ENCODE measurements at regions not wholly inside any gene's neighbourhood (a gene's known extent, or its start where the extent isn't known, plus 50 kb on each side); places are given as distances from the start of the nearest gene placed in this dataset.

GRCh38 chr5:36478646-36479317, 127.6 kb upstream of the SLC1A3 start:
- Histone ChIP-seq H4K20me1 (ENCODE audit: insufficient read depth, low read length) (no peaks in the 10 kb centered on the region), H3K4me1 (ENCODE audit: low read length) (no peaks in the 10 kb centered on the region), H3K27ac (ENCODE audit: low read length) (no peak overlapping the region), H3K4me2 (ENCODE audit: low read depth, low read length) (no peak overlapping the region), H3K4me3 (ENCODE audit: low read length) (no peak overlapping the region), H3F3A (ENCODE audit: insufficient read depth, low read length) (no peaks in the 10 kb centered on the region), H3K9ac (ENCODE audit: low read length) (no peak overlapping the region), H3K79me2 (ENCODE audit: low read length) (no peaks in the 10 kb centered on the region), H3K9me2 (replicated peaks; ENCODE audit: insufficient read depth, low read length) (no peaks in the 10 kb centered on the region), H3K9me3 (replicated peaks; ENCODE audit: insufficient read depth, low read length) (no peaks in the 10 kb centered on the region), H2AFZ (ENCODE audit: low read length) (no peak overlapping the region), H3K36me3 (replicated peaks; ENCODE audit: insufficient read depth, low read length) (no peaks in the 10 kb centered on the region), H3K27me3 (replicated peaks; ENCODE audit: insufficient read depth, low read length) (no peaks in the 10 kb centered on the region)
- no peak for TF ChIP-seq EZH2 (optimal IDR thresholded peaks at IDR 0.05; ENCODE audit: low read depth, low read length)
- DNase-seq, result no peak

- no peak overlapping the region for H3K4me3 ChIP-seq (ENCODE audit: low read length)
- H3K4me2 ChIP-seq (ENCODE audit: low read depth, low read length), result no peak overlapping the region
- no peaks in the 10 kb centered on the region for H3K79me2 ChIP-seq (ENCODE audit: low read length)
- no peak overlapping the region for H2AFZ ChIP-seq (ENCODE audit: low read length)
- H3K9ac ChIP-seq (ENCODE audit: low read length), result no peak overlapping the region
- H3K9me3 ChIP-seq (replicated peaks; ENCODE audit: insufficient read depth, low read length), result no peaks in the 10 kb centered on the region
- H3K36me3 ChIP-seq (replicated peaks; ENCODE audit: insufficient read depth, low read length), result no peaks in the 10 kb centered on the region
- H3K4me1 ChIP-seq (ENCODE audit: low read length), result no peaks in the 10 kb centered on the region
- no peaks in the 10 kb centered on the region for H3F3A ChIP-seq (ENCODE audit: insufficient read depth, low read length)
- no peaks in the 10 kb centered on the region for H3K27me3 ChIP-seq (replicated peaks; ENCODE audit: insufficient read depth, low read length)
- TF ChIP-seq EZH2phosphoT487 (IDR thresholded peaks at IDR 0.05; ENCODE audit: low read length) (no peak), CTCF (IDR thresholded peaks at IDR 0.05; ENCODE audit: low read length) (no peak), EZH2 (optimal IDR thresholded peaks at IDR 0.05; ENCODE audit: low read depth, low read length) (no peak)
- DNase-seq, result no peak
- no peaks in the 10 kb centered on the region for H3K9me2 ChIP-seq (replicated peaks; ENCODE audit: insufficient read depth, low read length)
- H3K27ac ChIP-seq (ENCODE audit: low read length), result no peak overlapping the region
- H4K20me1 ChIP-seq (ENCODE audit: insufficient read depth, low read length), result no peaks in the 10 kb centered on the region
Observed at GRCh38 chr5:36481454-36482120, 124.8 kb upstream of the SLC1A3 start.

GRCh38 chr5:36482812-36483211, 123.6 kb upstream of the SLC1A3 start:
- Histone ChIP-seq H2AFZ (ENCODE audit: low read length) (no peak overlapping the region), H3K9me3 (replicated peaks; ENCODE audit: insufficient read depth, low read length) (no peaks in the 10 kb centered on the region), H3K27ac (ENCODE audit: low read length) (no peak overlapping the region), H3K4me1 (ENCODE audit: low read length) (no peaks in the 10 kb centered on the region), H4K20me1 (ENCODE audit: insufficient read depth, low read length) (no peaks in the 10 kb centered on the region), H3K27me3 (replicated peaks; ENCODE audit: insufficient read depth, low read length) (no peaks in the 10 kb centered on the region), H3K36me3 (replicated peaks; ENCODE audit: insufficient read depth, low read length) (no peaks in the 10 kb centered on the region), H3F3A (ENCODE audit: insufficient read depth, low read length) (no peaks in the 10 kb centered on the region), H3K9ac (ENCODE audit: low read length) (no peak overlapping the region), H3K4me2 (ENCODE audit: low read depth, low read length) (no peak overlapping the region), H3K4me3 (ENCODE audit: low read length) (no peak overlapping the region), H3K79me2 (ENCODE audit: low read length) (no peaks in the 10 kb centered on the region), H3K9me2 (replicated peaks; ENCODE audit: insufficient read depth, low read length) (no peaks in the 10 kb centered on the region)
- no peak for TF ChIP-seq CTCF (IDR thresholded peaks at IDR 0.05; ENCODE audit: low read length)
- no peak for TF ChIP-seq EZH2 (optimal IDR thresholded peaks at IDR 0.05; ENCODE audit: low read depth, low read length)
- no peak for TF ChIP-seq EZH2phosphoT487 (IDR thresholded peaks at IDR 0.05; ENCODE audit: low read length)
- no peak for DNase-seq

GRCh38 chr5:36489505-36489904, 116.9 kb upstream of the SLC1A3 start:
- Histone ChIP-seq H3K36me3 (replicated peaks; ENCODE audit: insufficient read depth, low read length) (no peaks in the 10 kb centered on the region), H3K9me2 (replicated peaks; ENCODE audit: insufficient read depth, low read length) (no peaks in the 10 kb centered on the region), H4K20me1 (ENCODE audit: insufficient read depth, low read length) (no peaks in the 10 kb centered on the region), H3K27ac (ENCODE audit: low read length) (no peak overlapping the region), H3K4me1 (ENCODE audit: low read length) (no peaks in the 10 kb centered on the region), H3F3A (ENCODE audit: insufficient read depth, low read length) (no peaks in the 10 kb centered on the region), H3K9me3 (replicated peaks; ENCODE audit: insufficient read depth, low read length) (no peaks in the 10 kb centered on the region), H2AFZ (ENCODE audit: low read length) (no peak overlapping the region), H3K79me2 (ENCODE audit: low read length) (no peaks in the 10 kb centered on the region), H3K27me3 (replicated peaks; ENCODE audit: insufficient read depth, low read length) (no peaks in the 10 kb centered on the region), H3K9ac (ENCODE audit: low read length) (no peak overlapping the region), H3K4me2 (ENCODE audit: low read depth, low read length) (no peak overlapping the region), H3K4me3 (ENCODE audit: low read length) (no peak overlapping the region)
- DNase-seq, result no peak
- TF ChIP-seq EZH2phosphoT487 (IDR thresholded peaks at IDR 0.05; ENCODE audit: low read length) (no peak), EZH2 (optimal IDR thresholded peaks at IDR 0.05; ENCODE audit: low read depth, low read length) (no peak), CTCF (IDR thresholded peaks at IDR 0.05; ENCODE audit: low read length) (no peak)
